OCI-M2 (cell line): ENCODE measurements at regions not wholly inside any gene's neighbourhood (a gene's known extent, or its start where the extent isn't known, plus 50 kb on each side); places are given as distances from the start of the nearest gene placed in this dataset.
A peak's percentile ranks its signal among the peaks of the same experiment; 100 is the strongest.

Experiments used
- DNase-seq: peaks from one replicate; lab custom pipeline; 2025; ENCODE audit not compliant: unreplicated experiment; lab: John Stamatoyannopoulos, UW

GRCh38 chr15:68871507-68871906 is 50.8 kb upstream of the ANP32A start:
- no peak for DNase-seq

- DNase-seq: no peak
These were observed 54.1 kb upstream of the ANP32A start for GRCh38 chr15:68874788-68875187.

GRCh38 chr15:68875377-68876116 is 54.8 kb upstream of the SPESP1 start:
- DNase-seq: peak; percentile 41

- no peak for DNase-seq
These were observed 52.7 kb upstream of the SPESP1 start for GRCh38 chr15:68877626-68878025.

- DNase-seq: no peak
These were observed 49.9 kb upstream of the SPESP1 start for GRCh38 chr15:68880382-68880781.
